NCI-H345 treated with DMSO at 0.1 percent for 48 hours (cell line): ENCODE measurements at regions not wholly inside any gene's neighbourhood (a gene's known extent, or its start where the extent isn't known, plus 50 kb on each side); places are given as distances from the start of the nearest gene placed in this dataset.

Experiments used
- DNase-seq: peaks from one replicate; lab custom pipeline; 2025; ENCODE audit not compliant: unreplicated experiment; lab: John Stamatoyannopoulos, UW

DNA sequence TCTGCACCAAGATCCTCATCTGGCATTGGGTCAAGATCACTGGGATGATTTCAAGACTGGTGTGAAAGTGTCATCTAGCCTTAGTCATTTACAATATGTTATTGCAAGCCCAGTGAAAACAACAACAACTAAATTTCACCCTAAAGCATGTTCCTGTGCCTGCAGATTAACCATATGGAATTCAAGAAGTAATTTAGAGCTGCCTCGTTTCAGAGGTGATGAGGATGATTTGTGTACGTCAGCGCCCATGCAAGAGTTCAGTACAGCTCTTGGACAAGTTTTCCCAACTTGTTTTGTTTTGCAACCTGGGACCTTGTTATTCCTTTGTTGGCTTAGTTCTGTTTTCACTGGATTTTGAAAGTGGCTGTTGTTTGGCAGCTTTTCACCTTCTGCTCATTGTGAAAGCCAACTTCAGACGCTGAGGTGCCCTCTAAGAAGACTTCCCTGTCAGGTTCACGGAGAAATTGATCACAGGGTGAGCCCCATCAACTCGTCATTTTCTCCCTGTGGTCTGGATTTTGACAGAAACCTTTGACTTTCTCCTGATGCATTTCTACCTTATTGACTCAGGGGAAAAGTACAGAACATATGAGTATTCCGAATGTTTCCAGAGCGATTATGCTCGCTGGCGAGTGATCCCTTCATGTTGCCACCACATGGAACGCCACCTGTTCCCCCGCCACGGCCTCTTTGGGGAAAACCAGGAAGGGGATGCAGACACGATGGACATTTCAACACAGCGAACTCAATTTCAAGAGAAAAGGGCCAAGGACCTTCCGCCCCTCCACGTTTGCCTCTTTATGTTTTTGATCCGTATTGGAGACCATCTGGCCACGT lies 85.6 kb downstream of the FOXL1 start:
- no peak for DNase-seq

DNA sequence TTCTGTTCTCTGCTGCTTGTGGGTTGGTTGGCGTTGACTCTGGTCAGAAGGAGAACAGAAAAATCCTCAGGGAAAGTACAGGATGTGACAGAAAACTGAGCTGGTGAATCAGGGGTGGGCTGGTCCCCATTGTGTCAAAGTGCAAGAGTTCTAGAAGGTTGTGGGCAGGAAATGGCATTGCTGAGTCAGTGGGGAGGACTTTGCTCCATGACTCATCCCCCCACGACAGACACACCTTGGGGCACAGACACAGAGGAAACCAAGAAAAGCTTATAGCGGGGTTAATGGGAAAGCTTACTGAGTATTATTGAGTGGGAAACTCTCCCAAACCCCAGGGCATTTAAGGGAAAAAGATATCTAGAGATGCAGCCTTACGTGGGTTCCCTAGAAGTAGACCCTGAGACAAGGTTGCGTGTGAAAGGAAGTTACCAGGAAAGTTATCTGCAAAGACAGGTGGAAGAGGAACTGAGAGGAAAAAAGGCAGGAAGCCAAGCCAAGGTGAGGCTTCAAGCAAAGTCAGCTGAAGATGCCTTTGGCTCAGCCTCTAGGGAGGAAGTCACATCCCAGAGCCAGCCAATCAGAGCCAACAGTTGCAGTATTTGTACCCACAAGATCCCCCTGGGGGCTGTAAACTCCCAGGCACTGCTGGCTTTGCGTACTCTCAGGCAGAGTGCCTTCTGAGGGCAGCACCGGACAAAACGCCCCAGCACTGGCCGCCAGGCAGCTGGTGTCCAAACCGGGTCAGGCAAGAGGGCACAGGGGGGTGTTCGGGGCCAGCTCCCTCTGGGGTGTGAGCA lies 86.4 kb downstream of the FOXL1 start:
- no peak for DNase-seq

DNA sequence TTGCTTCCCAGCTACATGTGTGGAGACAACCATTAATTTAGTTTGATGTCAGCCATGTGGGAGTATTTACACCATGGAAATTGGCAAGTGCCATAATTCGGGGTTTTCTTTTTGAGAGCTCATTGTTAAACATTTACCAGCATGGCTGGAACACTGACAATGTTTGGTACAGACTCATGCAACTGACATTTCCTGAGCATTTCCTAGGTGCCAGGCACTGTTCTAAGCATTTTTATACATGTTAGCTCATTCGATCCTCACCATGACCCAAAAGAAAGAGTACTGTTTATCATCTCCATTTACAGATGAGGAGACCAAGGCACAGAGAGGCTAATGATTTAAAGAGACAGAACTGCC lies 86.9 kb downstream of the FOXL1 start:
- no peak for DNase-seq

DNA sequence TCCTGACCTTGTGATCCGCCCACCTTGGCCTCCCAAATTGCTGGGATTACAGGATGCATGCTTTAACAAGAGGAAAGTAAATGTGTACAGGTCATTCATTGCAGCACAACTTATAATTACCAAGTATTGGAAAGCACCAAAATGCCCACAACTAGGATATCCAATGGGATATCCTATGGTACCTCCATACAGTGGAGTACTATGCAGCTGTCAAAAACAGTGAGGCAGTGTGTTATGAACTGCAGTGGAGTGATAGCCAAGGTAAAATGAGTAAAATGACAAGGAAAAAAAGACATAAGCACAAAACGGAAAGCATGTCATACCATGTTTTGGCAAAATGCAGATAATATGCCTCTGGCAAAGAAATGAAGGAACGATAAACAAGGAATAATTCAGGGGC lies 87.6 kb downstream of the FOXL1 start:
- DNase-seq: no peak

DNA sequence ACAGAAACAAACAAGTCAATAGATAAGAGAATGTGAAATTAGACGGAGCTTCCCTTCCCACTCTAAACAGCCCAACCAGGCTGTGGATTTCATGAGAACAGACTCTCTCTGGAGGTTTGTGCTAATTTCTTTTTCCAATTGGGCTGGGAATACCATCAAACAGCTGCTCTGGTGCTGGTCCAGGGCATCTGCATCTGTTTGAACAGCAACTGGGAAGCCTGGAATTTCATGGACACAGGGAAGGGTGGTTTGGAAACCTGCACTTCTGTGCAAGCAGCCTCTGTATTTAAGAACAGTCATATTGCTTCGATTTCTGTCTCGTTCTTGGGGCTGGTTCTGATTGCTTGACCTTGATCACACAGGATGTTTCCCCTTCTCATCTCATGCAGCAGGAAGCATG lies 88.7 kb downstream of the FOXL1 start:
- DNase-seq: no peak

DNA sequence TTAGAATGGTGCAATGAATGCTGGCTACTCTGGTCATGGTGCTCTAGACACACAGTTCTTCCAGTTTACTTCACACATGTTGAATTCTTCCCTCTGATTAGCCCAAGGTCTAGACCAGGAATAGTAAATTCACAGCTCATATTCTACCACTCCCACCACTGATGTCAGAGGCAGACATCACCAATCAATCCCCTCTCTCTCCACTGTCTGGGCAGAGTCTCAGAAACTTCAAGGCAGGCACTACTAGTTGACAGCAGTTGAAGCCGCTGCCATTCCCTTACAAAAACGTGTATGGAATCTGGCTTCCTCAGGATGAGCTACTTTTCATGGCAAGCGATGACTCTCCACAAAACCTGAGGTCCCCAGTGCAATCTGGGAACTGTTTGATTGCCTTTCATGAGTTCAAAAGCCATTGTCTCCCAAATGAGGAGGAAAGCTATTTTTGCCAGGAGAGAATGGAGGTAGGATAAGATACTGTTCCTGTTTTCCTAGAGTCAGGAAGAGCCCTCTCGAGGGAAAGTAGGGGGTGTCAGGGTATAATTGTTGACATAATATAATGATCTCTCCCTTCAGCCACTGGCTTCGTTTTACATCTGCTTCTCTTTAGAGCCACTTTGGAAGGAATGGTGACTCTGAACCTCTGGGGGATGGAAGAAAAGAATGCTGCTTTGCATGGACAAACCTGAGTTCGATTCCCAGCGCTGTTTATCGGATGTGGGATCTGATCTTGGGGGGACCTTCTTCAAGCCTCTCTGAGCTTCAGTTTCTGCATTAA lies 90.0 kb downstream of the FOXL1 start:
- DNase-seq: no peak

DNA sequence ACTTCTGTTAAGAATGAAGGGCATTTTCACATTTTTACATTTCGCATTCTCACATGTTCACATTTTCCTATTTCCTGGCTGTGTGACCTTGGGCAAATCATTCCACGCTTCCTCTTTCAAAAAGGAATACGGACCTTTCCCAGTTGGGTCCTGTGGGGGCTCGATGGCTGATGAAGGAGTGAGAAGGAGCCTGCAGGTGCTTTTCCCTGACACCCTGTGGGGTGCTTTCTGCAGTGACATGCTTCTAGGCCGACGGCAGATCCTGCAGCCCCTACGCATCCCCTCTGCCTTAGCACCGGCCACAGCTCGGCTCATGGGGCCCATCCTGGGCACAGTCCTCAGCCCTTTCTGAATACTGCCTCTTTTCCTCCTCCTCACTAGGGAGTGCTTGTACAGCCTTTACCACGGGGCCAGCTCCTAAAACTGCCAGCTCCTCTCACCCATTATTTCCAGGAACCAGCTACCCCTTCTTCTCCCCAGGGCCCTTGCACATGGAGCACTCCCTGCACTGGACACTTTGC lies 91.0 kb downstream of the FOXL1 start:
- DNase-seq: no peak

DNA sequence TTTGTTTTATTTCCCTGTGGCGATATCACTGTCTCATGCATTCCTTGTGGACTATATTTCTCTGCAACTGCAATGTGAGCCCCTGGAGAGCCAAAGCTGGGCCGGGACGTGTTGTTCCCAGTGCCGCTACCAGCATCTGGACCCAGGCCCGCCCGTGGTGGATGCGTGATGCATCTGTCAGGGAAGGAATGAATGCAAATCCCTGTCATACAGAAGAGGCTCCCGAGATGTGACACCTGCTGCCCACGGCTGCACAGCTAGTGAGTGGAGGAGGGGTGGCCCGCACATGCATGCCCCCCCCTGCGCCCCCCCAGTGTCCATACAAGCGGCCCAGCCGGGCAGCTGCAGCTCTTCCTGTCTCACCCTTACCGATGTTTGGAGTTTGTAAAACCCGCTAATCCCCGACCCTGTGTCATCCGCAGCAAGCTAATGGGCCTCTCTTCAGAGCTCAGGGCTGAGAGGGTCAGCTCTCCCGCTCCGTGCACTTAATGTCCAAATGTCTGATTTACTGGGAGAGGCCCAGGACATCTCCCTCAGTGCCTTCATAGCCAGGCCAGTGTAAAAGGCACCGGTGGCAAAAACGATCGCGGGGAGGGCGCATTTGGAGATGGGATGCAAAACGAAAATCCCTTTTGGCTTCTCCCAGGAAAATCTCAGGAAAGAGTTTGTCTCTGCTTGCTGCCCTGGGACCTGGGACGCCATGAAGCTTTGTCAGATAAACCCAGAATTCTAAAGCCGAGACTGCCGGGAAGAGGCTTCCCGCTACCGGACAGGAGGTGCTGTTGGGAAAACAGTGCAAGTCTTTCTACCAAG lies 91.8 kb downstream of the FOXL1 start:
- DNase-seq: no peak

DNA sequence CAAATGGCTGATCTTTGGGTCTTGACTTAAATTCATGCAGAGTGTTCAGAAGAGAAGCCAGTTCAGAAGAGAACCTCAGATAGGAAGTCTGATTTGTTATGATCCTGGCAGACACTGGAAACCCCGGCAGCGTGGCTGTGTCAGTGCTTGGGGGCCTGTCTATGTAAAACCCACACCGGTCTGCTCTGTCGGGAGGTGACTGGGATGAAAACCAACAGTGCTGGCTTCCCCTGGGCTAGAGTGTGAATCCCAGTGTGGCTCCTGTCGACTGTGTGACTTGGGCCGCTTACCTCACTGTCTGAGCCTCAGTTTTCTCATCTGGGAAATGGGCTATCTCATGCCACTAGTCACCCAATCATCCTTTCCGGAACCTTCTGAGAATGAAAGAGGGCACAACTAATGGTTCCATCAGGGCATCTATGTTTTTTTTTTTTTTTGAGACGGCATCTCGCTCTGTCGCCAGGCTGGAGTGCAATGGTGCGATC lies 92.4 kb downstream of the FOXL1 start:
- no peak for DNase-seq

DNA sequence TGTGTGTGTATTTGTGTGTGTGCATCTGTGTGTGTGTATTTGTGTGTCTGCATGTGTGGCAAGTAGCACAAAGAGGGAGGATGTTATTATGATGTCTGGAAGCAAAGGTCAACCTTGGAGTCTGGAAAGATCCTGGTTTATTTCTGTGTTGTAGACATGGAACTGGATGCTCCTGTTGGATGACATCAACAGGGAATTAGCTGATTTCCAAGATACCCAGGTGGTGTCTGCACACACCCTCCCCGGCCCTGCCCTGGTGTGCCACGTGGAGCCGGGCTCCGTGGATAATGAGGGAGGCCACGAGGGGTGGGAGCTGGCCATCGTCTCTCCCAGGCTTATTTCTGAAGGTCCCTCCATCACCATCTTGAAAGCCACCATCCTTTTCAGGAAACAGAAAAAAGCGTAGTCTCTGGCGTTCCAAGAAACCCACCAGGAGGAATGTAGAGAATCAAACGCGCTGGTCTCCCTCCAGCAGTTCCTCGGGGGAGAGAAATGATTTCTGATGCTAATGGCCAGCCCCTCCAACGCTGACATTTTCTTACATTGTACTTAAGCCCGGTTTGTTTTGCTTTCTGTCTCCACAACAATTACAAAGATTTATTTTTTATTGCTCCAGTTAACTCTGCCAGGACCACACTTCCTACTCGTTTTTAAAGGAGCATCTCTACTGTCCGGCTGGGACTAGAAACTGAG lies 93.3 kb downstream of the FOXL1 start:
- DNase-seq: no peak

DNA sequence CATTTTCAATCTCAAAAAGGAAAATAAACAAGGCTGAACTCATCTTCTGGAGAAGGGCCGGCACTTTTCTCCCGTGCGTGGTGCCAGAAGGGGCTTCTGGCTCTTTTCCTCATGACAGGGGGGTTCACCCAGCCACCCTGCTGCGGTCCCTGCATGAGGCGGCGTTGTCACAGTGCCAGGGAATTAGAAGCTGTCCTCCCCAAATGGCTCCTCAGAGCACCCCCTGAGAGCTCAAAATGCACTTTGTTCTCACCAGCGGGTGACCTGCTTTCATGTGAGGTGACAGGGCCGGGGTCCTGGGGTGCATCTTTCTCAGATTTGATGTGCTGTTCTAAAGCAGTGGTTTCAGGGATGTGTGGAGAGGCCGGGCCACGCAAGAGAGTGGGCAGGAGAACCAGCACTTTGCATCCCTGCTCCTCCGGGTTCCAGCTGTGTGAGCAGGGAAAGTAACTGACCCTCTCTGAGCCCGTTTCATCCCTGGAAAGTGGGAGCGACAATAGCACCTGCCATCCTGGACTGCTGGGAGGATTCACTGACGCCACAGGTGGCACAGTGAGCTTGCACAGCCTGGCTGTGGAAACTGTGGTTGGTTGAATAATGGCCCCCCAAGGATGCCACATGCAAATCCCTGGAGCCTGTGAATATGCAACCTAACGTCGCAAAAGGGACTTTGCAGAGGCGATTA lies 94.0 kb downstream of the FOXL1 start:
- DNase-seq: no peak

DNA sequence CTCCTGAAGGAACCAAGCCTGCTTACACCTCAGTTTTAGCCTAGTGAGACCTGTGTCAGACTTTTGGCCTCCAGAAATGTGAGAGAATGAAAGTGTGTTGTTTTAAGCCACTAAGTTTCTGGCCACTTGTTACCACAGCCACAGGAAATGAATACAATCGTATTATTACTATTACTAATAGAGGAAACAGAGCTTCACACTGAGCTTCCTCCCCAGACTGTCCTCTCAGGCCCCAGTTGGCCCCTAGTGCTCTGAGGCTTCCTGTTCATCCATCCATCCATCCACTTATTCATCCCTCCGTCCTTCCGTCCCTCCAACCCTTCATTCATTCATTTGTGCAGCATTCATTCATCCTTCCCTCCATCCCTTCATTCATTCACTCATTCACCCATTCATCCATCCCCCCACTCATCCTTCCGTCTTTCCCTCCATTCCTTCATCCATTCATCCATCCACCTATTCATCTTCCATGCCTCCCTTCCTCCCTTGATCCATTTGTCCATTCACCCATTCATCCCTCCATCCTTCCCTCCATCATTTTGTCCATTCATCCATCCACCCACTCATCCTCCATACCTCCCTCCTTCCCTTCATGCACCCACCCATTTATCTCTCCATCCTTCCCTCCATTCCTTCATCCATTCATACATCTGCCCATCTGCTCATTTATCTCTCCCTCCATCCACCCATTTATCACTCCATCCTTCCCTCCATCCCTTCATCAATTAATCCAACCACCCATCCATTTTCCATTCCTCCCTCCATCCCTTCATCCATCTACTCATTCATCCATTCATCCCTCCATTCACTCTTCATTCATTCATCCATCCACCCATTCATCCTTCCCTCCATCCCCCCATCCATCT lies 95.0 kb downstream of the FOXL1 start:
- no peak for DNase-seq

DNA sequence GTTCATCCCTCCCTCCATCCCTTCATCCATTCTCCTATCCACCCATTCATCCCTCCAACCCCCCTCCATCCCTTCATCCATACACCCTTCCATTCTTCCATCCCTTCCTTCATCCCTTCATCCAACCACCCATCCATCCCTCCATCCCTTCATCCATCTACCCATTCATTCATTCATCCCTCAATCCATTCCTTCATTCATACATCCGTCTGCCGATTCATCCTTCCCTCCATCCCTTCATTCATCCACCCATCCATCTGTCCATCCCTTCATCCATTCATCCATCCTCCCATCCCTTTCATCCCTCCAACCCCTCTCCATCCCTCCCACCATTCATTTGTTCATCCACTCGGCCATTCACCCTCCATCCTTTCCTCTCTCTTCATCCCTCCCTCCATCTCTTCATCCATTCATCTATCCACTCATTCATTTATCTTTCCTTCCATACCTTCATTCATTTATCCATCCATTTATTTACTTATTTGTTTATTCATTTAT lies 95.7 kb downstream of the FOXL1 start:
- no peak for DNase-seq

DNA sequence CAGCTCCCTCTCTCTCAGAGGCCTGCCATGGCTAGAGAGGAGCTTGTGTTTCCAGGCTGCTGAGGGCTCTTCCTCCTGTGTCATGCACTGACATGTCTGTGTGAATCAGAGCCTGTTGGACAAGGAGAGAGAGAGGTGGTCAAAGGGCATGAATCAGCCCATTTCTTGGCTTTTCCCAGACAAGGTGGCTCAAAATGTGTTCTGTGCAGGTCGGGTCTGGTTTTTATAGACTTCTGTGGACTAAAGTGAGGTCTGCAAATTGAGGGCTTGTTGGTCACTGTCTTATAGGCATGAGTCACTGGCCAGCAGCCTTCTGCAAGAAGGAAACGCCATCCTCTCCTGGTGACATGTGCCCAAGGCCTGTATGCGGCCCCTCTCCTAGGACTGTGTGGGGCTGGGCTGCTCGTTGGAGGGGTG lies 97.9 kb downstream of the FOXL1 start:
- DNase-seq: no peak

DNA sequence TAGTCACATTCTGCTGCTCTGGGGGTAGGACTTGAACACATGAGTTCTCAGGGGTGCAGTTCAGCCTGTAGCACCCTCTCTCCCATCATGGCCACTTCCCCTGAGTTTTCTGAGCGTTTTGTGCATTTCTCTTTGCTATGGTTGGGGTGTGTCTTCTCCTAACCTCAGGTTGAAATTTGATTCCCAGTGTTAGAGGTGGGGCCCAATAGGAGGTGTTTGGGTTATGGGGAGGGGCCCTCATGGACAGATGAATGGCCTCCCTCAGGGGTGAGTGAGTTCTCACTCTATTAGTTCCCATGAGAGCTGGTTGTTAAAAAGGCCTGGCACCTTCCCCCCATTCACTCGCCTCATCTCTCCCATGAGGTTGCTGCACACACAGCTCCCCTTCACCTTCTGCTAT lies 101.1 kb downstream of the FOXL1 start:
- no peak for DNase-seq

DNA sequence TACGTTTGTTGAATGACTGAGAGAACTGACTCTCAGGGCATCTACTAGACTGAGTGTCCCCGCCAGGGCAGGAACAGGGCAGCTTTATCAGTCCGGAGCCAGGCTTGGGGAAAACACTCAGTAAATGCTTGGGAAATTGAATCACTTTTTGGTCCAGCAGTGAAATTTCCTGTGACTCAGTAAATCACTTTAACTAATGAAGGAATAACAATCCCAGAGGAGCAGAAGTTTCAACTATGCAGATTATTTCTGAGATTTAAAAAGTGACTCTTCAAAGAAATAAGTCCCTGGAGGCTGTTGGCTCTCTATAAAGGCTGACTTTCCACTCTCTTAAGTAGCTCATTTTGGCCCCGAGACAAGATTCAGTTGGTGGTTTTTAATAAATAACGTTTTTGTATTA lies 101.8 kb downstream of the FOXL1 start:
- no peak for DNase-seq

DNA sequence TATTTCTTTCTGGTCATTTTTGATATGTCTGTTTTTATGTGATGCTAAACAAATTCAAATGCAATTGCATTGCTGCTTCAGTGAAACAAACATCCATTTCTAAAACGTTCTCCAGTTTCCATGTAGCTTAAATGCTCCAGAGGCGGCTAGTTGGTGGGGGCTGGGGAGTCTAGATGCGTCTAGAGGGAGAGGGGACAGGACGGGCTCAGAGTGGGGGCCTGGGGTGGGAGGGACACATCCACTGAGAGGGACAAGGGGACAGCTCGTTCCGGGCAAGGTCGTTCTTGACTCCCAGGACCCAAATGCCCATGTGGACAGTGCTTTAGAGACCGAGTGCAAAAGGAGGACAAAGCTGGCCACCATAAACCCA lies 102.3 kb downstream of the FOXL1 start:
- DNase-seq: no peak

DNA sequence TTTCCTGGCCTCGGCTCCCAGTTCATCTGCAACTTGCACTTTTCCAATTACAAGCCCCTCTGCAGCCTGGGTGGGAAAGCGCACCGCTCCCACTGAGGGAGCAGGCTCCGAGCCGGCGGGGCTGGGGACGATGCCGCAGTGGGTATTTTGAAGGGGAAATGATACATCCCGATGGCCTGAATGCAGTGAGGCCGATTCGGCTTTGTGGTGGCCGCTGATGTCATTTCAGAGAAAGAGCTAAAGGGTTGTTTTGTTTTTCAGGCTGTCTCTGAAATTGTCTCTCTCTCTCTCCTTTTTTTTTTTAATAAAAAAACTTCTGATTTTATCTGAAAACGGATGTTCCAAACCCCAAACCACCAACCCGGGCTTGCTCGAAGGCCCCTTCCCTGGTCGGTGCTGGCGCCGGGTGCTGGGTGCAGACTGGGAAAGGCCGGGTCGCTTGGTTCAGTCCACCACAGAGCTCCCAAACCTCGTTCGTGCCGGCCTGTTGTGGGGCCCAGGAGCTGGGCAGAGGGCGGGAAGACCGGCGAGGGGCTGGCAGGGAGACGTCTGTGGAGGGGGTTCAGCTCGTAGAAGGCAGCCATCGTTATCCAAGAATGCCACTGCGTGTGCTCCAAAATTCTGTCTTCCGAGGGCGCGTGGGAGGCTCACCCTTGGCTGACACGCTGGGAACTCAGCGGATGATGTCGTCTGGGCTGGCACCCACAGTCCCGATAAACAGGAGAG lies 102.8 kb downstream of the FOXL1 start:
- DNase-seq: no peak
